ENCODE measurements at regions not wholly inside any gene's neighbourhood (a gene's known extent, or its start where the extent isn't known, plus 50 kb on each side); places are given as distances from the start of the nearest gene placed in this dataset.

DNA sequence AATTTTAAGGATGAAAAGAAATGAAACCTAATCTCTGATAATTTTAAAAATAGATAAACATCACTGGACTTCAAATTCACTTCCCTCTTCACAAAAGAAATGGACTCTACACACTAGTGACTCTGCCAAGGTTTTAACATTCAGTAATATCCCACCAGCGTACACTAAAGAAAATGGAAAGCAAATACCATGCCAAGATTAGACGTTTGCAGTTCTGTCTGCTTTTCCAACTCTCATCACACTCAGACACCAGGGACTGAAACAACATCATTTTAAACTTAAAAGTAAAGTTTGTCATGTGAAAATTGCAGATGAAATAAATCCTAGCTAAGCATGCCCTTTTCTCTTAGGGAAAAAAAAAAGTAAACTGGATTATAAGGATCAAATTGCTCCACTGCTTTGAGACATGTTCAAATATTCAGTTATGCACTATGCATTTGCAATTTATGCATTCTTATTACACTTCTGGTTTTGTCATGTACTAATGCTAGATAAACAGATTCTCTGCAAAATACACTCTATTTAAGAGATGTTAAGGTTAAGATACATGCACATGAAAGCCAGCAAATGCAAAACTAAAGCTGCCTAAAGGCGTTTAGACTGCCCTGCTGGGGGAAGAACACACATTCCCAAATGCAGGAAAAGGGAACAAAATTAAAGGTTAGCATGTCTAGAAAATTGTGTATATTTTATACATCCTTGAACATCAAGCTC is 534.4 kb upstream of the EPHA5 start:
- H3K4me3 ChIP-seq = no peak overlapping the region
- H3K9me3 ChIP-seq = no peaks in the 10 kb centered on the region
- intact Hi-C loops (cut with DNase I; ENCODE audit: low total_unique reads) = no loop called here
- in situ Hi-C loops (cut with MboI; ENCODE audit: low pct_ligation_motif_present in 1 of 4, low pct_unique_long_range_greater_than_20kb in 1 of 4, low sequenced_read_pairs in 3 of 4) = no loop called here
- H3K4me1 ChIP-seq = no peaks in the 10 kb centered on the region
- no peak for DNase-seq
- no peaks in the 10 kb centered on the region for H3K36me3 ChIP-seq
- no peaks in the 10 kb centered on the region for H3K27me3 ChIP-seq
- WGBS, 2 donors (ENCODE audit: low coverage in 1 of 2) = 37 to 55% methylated on average over 3 of the region's 3 CpGs
- no peak overlapping the region for H3K27ac ChIP-seq
- TF ChIP-seq POLR2A (IDR thresholded peaks at IDR 0.05) (no peak), EP300 (IDR thresholded peaks at IDR 0.05; ENCODE audit: low read depth) (no peak), POLR2AphosphoS5 (IDR thresholded peaks at IDR 0.05) (no peak)
- TF ChIP-seq, protein P1, sequence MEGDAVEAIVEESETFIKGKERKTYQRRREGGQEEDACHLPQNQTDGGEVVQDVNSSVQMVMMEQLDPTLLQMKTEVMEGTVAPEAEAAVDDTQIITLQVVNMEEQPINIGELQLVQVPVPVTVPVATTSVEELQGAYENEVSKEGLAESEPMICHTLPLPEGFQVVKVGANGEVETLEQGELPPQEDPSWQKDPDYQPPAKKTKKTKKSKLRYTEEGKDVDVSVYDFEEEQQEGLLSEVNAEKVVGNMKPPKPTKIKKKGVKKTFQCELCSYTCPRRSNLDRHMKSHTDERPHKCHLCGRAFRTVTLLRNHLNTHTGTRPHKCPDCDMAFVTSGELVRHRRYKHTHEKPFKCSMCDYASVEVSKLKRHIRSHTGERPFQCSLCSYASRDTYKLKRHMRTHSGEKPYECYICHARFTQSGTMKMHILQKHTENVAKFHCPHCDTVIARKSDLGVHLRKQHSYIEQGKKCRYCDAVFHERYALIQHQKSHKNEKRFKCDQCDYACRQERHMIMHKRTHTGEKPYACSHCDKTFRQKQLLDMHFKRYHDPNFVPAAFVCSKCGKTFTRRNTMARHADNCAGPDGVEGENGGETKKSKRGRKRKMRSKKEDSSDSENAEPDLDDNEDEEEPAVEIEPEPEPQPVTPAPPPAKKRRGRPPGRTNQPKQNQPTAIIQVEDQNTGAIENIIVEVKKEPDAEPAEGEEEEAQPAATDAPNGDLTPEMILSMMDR (IDR thresholded peaks at IDR 0.05) = no peak

DNA sequence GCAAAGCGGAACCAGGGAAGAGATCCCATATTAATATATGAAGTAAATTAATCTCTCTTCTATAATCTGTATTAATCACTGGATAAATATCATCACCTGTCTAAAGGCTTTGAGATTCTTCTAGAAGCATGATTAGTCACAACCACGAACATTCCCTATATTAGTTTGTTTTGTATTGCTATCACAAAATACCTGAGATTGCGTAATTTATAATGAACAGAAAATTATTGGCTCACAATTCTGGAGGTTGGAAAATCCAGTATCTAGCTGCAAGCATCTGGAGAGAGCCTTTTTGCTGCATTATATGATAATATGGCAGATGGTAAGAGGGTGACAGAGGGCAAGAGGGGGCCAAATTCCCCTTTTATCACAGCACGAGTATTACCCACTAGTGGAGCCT is 532.6 kb upstream of the EPHA5 start:
- WGBS, 2 donors (ENCODE audit: low coverage in 1 of 2) = 81 to 88% methylated on average over 3 to 4 of the region's 4 CpGs
- H3K36me3 ChIP-seq = no peaks in the 10 kb centered on the region
- no peak for DNase-seq
- intact Hi-C loops (cut with DNase I; ENCODE audit: low total_unique reads) (no loop called here), in situ Hi-C loops (cut with MboI; ENCODE audit: low pct_ligation_motif_present in 1 of 4, low pct_unique_long_range_greater_than_20kb in 1 of 4, low sequenced_read_pairs in 3 of 4) (no loop called here)
- no peaks in the 10 kb centered on the region for H3K4me1 ChIP-seq
- TF ChIP-seq EP300 (IDR thresholded peaks at IDR 0.05; ENCODE audit: low read depth) (no peak), POLR2A (IDR thresholded peaks at IDR 0.05) (no peak), POLR2AphosphoS5 (IDR thresholded peaks at IDR 0.05) (no peak)
- TF ChIP-seq, protein P1 (IDR thresholded peaks at IDR 0.05) = no peak
- H3K27ac ChIP-seq = no peak overlapping the region
- H3K27me3 ChIP-seq = no peaks in the 10 kb centered on the region
- H3K9me3 ChIP-seq = no peaks in the 10 kb centered on the region
- H3K4me3 ChIP-seq = no peak overlapping the region

DNA sequence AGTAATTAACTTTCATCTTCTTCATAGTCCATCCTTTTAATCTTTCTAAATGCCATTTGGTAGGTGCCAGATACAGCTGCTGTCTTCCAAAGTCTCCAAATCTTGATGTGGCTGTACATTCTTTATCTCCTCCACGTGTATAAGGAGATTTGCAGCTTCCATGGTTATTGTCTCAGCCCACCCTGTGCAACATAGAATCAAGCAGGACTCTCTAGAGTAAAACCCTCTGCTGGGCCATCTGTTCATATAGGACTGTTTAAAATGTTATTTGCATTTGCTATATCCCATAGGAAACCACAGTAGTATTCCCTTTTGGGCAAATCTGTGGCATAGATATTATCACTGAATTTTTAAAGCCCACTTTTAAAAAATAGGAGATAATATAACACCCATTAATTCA is 527.2 kb upstream of the EPHA5 start:
- no peak for TF ChIP-seq POLR2AphosphoS5 (IDR thresholded peaks at IDR 0.05)
- TF ChIP-seq, protein P1 (IDR thresholded peaks at IDR 0.05) = no peak
- intact Hi-C loops (cut with DNase I; ENCODE audit: low total_unique reads) = no loop called here
- in situ Hi-C loops (cut with MboI; ENCODE audit: low pct_ligation_motif_present in 1 of 4, low pct_unique_long_range_greater_than_20kb in 1 of 4, low sequenced_read_pairs in 3 of 4) = no loop called here
- Histone ChIP-seq H3K36me3 (no peaks in the 10 kb centered on the region), H3K9me3 (no peaks in the 10 kb centered on the region), H3K4me1 (no peaks in the 10 kb centered on the region), H3K27ac (no peak overlapping the region), H3K27me3 (no peaks in the 10 kb centered on the region), H3K4me3 (no peak overlapping the region)
- WGBS, 2 donors (ENCODE audit: low coverage in 1 of 2) = 25 to 27% methylated on average over 1 of the region's 1 CpG
- no peak for DNase-seq

DNA sequence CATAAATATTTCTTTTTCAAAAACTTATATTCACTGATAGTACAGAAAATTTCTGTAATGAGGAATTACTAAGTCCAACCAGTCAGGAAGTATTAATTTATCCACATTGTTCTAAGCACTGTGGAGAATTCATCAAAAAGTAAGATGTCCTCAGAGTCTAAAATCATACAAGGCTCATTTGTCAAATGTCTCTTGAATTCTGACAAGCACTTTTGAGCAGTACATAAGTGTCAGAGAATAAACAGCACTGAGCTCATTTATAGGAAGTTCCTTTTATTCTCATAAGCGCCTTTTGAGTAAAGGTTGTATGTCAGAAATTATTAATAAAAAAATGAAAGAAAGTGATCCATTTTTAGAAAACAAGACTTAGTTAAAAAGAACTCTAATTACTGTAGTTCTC is 523.2 kb upstream of the EPHA5 start:
- no peaks in the 10 kb centered on the region for H3K27me3 ChIP-seq
- TF ChIP-seq, protein P1 (IDR thresholded peaks at IDR 0.05) = no peak
- TF ChIP-seq POLR2AphosphoS5 (IDR thresholded peaks at IDR 0.05) (no peak), POLR2A (IDR thresholded peaks at IDR 0.05) (no peak), EP300 (IDR thresholded peaks at IDR 0.05; ENCODE audit: low read depth) (no peak)
- H3K27ac ChIP-seq = no peak overlapping the region
- WGBS, 2 donors (ENCODE audit: low coverage in 1 of 2) = 91% methylated on average over 1 of the region's 1 CpG
- no peaks in the 10 kb centered on the region for H3K9me3 ChIP-seq
- H3K4me3 ChIP-seq = no peak overlapping the region
- H3K36me3 ChIP-seq = no peaks in the 10 kb centered on the region
- H3K4me1 ChIP-seq = no peaks in the 10 kb centered on the region
- in situ Hi-C loops (cut with MboI; ENCODE audit: low pct_ligation_motif_present in 1 of 4, low pct_unique_long_range_greater_than_20kb in 1 of 4, low sequenced_read_pairs in 3 of 4) (no loop called here), intact Hi-C loops (cut with DNase I; ENCODE audit: low total_unique reads) (no loop called here)
- DNase-seq = no peak
